ENCODE measurements at regions not wholly inside any gene's neighbourhood (a gene's known extent, or its start where the extent isn't known, plus 50 kb on each side); places are given as distances from the start of the nearest gene placed in this dataset.

- Histone ChIP-seq H3K36me3 (ENCODE audit: low read depth) (no peaks in the 10 kb centered on the region), H3K27me3 (replicated peaks; ENCODE audit: insufficient read depth) (no peaks in the 10 kb centered on the region), H4K20me1 (ENCODE audit: insufficient read depth) (no peaks in the 10 kb centered on the region), H2AFZ (no peak overlapping the region), H3F3A (ENCODE audit: insufficient read depth) (no peaks in the 10 kb centered on the region), H3K4me1 (ENCODE audit: insufficient read depth) (no peaks in the 10 kb centered on the region), H3K27ac (no peak overlapping the region), H3K9me2 (ENCODE audit: insufficient read depth) (no peaks in the 10 kb centered on the region), H3K9me3 (ENCODE audit: low read depth) (no peaks in the 10 kb centered on the region), H3K9ac (no peak overlapping the region), H3K4me2 (ENCODE audit: unreplicated experiment) (no peak overlapping the region), H3K4me3 (no peak overlapping the region), H3K79me2 (ENCODE audit: insufficient read depth) (no peaks in the 10 kb centered on the region)
- TF ChIP-seq EZH2 (IDR thresholded peaks at IDR 0.05; ENCODE audit: insufficient read depth, poor library complexity, severe bottlenecking) (no peak), EZH2phosphoT487 (IDR thresholded peaks at IDR 0.05; ENCODE audit: insufficient read depth, low read depth) (no peak)
- in situ Hi-C loops (cut with MboI), result no loop called here
- peak; percentile 44 for DNase-seq
- 49 to 52% methylated on average over 5 of the region's 5 CpGs for WGBS, 2 experiments (ENCODE audit: low coverage in 1 of 2, low lambda C conversion rate in 2 of 2, missing lambda C conversion rate in 2 of 2)
Measured at GRCh38 chr12:107568718-107569117, 116.9 kb upstream of the PWP1 start.

GRCh38 chr12:107570721-107571120 lies 114.9 kb upstream of the PWP1 start:
- no peaks in the 10 kb centered on the region for H4K20me1 ChIP-seq (ENCODE audit: insufficient read depth)
- H2AFZ ChIP-seq, result no peak overlapping the region
- H3K9me3 ChIP-seq (ENCODE audit: low read depth), result no peaks in the 10 kb centered on the region
- peak; percentile 69 for DNase-seq
- 57 to 58% methylated on average over 1 of the region's 1 CpG for WGBS, 2 experiments (ENCODE audit: low coverage in 1 of 2, low lambda C conversion rate in 2 of 2, missing lambda C conversion rate in 2 of 2)
- H3K9me2 ChIP-seq (ENCODE audit: insufficient read depth), result no peaks in the 10 kb centered on the region
- TF ChIP-seq EZH2 (IDR thresholded peaks at IDR 0.05; ENCODE audit: insufficient read depth, poor library complexity, severe bottlenecking) (no peak), EZH2phosphoT487 (IDR thresholded peaks at IDR 0.05; ENCODE audit: insufficient read depth, low read depth) (no peak)
- no peaks in the 10 kb centered on the region for H3K79me2 ChIP-seq (ENCODE audit: insufficient read depth)
- H3K4me1 ChIP-seq (ENCODE audit: insufficient read depth), result no peaks in the 10 kb centered on the region
- no peaks in the 10 kb centered on the region for H3K36me3 ChIP-seq (ENCODE audit: low read depth)
- H3K4me2 ChIP-seq (ENCODE audit: unreplicated experiment), result no peak overlapping the region
- no peak overlapping the region for H3K27ac ChIP-seq
- H3F3A ChIP-seq (ENCODE audit: insufficient read depth), result no peaks in the 10 kb centered on the region
- H3K27me3 ChIP-seq (replicated peaks; ENCODE audit: insufficient read depth), result no peaks in the 10 kb centered on the region
- no peak overlapping the region for H3K9ac ChIP-seq
- no peak overlapping the region for H3K4me3 ChIP-seq
- in situ Hi-C loops (cut with MboI), result no loop called here

GRCh38 chr12:107571492-107571891 lies 114.1 kb upstream of the PWP1 start:
- H4K20me1 ChIP-seq (ENCODE audit: insufficient read depth), result no peaks in the 10 kb centered on the region
- no peaks in the 10 kb centered on the region for H3K79me2 ChIP-seq (ENCODE audit: insufficient read depth)
- H3K27me3 ChIP-seq (replicated peaks; ENCODE audit: insufficient read depth), result no peaks in the 10 kb centered on the region
- H3K9me2 ChIP-seq (ENCODE audit: insufficient read depth), result no peaks in the 10 kb centered on the region
- H3K4me1 ChIP-seq (ENCODE audit: insufficient read depth), result no peaks in the 10 kb centered on the region
- no peaks in the 10 kb centered on the region for H3K36me3 ChIP-seq (ENCODE audit: low read depth)
- no peaks in the 10 kb centered on the region for H3K9me3 ChIP-seq (ENCODE audit: low read depth)
- in situ Hi-C loops (cut with MboI), result no loop called here
- H3K4me3 ChIP-seq, result no peak overlapping the region
- TF ChIP-seq EZH2 (IDR thresholded peaks at IDR 0.05; ENCODE audit: insufficient read depth, poor library complexity, severe bottlenecking) (no peak), EZH2phosphoT487 (IDR thresholded peaks at IDR 0.05; ENCODE audit: insufficient read depth, low read depth) (no peak)
- no peak overlapping the region for H3K4me2 ChIP-seq (ENCODE audit: unreplicated experiment)
- DNase-seq, result no peak
- H3K27ac ChIP-seq, result no peak overlapping the region
- H3F3A ChIP-seq (ENCODE audit: insufficient read depth), result no peaks in the 10 kb centered on the region
- H2AFZ ChIP-seq, result no peak overlapping the region
- no peak overlapping the region for H3K9ac ChIP-seq
- WGBS, 2 experiments (ENCODE audit: low coverage in 1 of 2, low lambda C conversion rate in 2 of 2, missing lambda C conversion rate in 2 of 2), result 92 to 98% methylated on average over 7 of the region's 7 CpGs

- TF ChIP-seq EZH2 (IDR thresholded peaks at IDR 0.05; ENCODE audit: insufficient read depth, poor library complexity, severe bottlenecking) (no peak), EZH2phosphoT487 (IDR thresholded peaks at IDR 0.05; ENCODE audit: insufficient read depth, low read depth) (no peak)
- in situ Hi-C loops (cut with MboI), result no loop called here
Measured at GRCh38 chr12:107574691-107575090, 110.9 kb upstream of the PWP1 start.

More at GRCh38 chr12:107574691-107575090, 110.9 kb upstream of the PWP1 start:
- Histone ChIP-seq H3K27me3 (replicated peaks; ENCODE audit: insufficient read depth) (no peaks in the 10 kb centered on the region), H3F3A (ENCODE audit: insufficient read depth) (0 out of 2 replicates have a peak, but pooled peaks cover 4% of the 10 kb centered on the region), H3K9me2 (ENCODE audit: insufficient read depth) (no peaks in the 10 kb centered on the region), H3K4me1 (ENCODE audit: insufficient read depth) (peaks cover 7% of the 10 kb centered on the region), H3K4me2 (ENCODE audit: unreplicated experiment) (no peak overlapping the region), H4K20me1 (ENCODE audit: insufficient read depth) (no peaks in the 10 kb centered on the region), H3K9ac (no peak overlapping the region), H3K36me3 (ENCODE audit: low read depth) (no peaks in the 10 kb centered on the region), H2AFZ (no peak overlapping the region), H3K9me3 (ENCODE audit: low read depth) (no peaks in the 10 kb centered on the region), H3K27ac (no peak overlapping the region), H3K79me2 (ENCODE audit: insufficient read depth) (no peaks in the 10 kb centered on the region), H3K4me3 (no peak overlapping the region)
- no peak for DNase-seq
- 92 to 94% methylated on average over 4 of the region's 4 CpGs for WGBS, 2 experiments (ENCODE audit: low coverage in 1 of 2, low lambda C conversion rate in 2 of 2, missing lambda C conversion rate in 2 of 2)

Measured in GM23248 (cell line).